ENCODE measurements at regions not wholly inside any gene's neighbourhood (a gene's known extent, or its start where the extent isn't known, plus 50 kb on each side); places are given as distances from the start of the nearest gene placed in this dataset.

DNA sequence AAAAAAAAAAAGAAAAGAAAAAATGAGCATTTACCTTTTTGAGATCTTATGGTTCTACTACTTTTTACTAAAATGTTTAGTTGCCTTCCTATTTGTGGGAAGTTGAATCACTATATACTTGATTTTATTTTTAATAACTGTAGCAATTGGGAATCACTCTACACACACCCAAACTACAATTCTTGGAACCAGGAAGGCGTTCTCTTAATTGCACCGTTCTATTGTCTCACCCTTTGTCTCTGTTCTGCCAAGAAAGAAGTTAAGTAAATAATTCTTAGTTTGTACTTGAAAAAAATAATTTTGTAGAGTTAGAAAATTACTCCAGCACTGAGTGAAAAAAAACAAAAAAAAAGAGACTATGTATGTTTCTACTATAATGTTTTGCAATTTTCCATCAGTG lies 62.7 kb downstream of the ATOH1 start:
- Histone ChIP-seq H3K27me3 (ENCODE audit: insufficient read depth, low read depth, low read length) (no peaks in the 10 kb centered on the region), H3K27ac (ENCODE audit: low read length) (no peak overlapping the region), H3K9me2 (ENCODE audit: insufficient read depth, low read length) (no peaks in the 10 kb centered on the region), H2AFZ (ENCODE audit: low read depth, low read length) (no peak overlapping the region), H3K36me3 (ENCODE audit: insufficient read depth, low read length) (no peaks in the 10 kb centered on the region), H3K9ac (ENCODE audit: low read length) (no peak overlapping the region), H3K4me3 (ENCODE audit: low read length) (no peak overlapping the region), H3K9me3 (ENCODE audit: low read length) (no peaks in the 10 kb centered on the region), H3F3A (ENCODE audit: insufficient read depth, low read length, poor library complexity, severe bottlenecking) (no peaks in the 10 kb centered on the region), H4K20me1 (ENCODE audit: insufficient read depth) (no peaks in the 10 kb centered on the region), H3K79me2 (replicated peaks; ENCODE audit: insufficient read depth, low read length) (no peaks in the 10 kb centered on the region), H3K4me2 (ENCODE audit: low read length) (no peak overlapping the region)
- TF ChIP-seq MXI1 (conservative IDR thresholded peaks at IDR 0.05; ENCODE audit: poor library complexity, severe bottlenecking) (no peak), EZH2 (IDR thresholded peaks at IDR 0.05; ENCODE audit: borderline replicate concordance, insufficient read depth, low read length, poor library complexity, severe bottlenecking) (no peak), POLR2AphosphoS5 (IDR thresholded peaks at IDR 0.05) (no peak), CTCF (IDR thresholded peaks at IDR 0.05; ENCODE audit: poor library complexity, severe bottlenecking) (no peak), RAD21 (conservative IDR thresholded peaks at IDR 0.05) (no peak), TAF1 (IDR thresholded peaks at IDR 0.05; ENCODE audit: low read depth) (no peak), SMC3 (conservative IDR thresholded peaks at IDR 0.05; ENCODE audit: poor library complexity) (no peak), EP300 (conservative IDR thresholded peaks at IDR 0.05; ENCODE audit: poor library complexity, severe bottlenecking) (no peak)
- TF ChIP-seq, protein P1, sequence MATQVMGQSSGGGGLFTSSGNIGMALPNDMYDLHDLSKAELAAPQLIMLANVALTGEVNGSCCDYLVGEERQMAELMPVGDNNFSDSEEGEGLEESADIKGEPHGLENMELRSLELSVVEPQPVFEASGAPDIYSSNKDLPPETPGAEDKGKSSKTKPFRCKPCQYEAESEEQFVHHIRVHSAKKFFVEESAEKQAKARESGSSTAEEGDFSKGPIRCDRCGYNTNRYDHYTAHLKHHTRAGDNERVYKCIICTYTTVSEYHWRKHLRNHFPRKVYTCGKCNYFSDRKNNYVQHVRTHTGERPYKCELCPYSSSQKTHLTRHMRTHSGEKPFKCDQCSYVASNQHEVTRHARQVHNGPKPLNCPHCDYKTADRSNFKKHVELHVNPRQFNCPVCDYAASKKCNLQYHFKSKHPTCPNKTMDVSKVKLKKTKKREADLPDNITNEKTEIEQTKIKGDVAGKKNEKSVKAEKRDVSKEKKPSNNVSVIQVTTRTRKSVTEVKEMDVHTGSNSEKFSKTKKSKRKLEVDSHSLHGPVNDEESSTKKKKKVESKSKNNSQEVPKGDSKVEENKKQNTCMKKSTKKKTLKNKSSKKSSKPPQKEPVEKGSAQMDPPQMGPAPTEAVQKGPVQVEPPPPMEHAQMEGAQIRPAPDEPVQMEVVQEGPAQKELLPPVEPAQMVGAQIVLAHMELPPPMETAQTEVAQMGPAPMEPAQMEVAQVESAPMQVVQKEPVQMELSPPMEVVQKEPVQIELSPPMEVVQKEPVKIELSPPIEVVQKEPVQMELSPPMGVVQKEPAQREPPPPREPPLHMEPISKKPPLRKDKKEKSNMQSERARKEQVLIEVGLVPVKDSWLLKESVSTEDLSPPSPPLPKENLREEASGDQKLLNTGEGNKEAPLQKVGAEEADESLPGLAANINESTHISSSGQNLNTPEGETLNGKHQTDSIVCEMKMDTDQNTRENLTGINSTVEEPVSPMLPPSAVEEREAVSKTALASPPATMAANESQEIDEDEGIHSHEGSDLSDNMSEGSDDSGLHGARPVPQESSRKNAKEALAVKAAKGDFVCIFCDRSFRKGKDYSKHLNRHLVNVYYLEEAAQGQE (IDR thresholded peaks at IDR 0.05; ENCODE audit: borderline replicate concordance), result no peak

DNA sequence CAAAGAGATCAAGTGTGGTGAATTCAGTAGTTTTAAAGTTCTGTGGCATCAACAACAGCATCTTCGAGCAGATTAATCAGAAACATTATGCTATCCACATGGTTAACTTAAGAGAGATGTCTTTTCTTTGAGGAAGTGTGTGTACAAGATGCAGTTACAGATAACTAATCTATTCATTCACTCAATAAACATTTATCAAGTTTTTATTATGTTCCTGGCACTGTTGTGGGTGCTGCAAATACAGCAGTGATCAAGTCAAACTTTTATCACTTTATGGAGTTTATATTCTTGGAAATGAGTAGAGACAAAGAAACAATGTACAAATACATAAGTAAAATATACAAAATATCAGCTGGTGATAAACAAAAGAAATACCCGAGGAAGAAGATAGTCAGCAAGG lies 66.4 kb downstream of the ATOH1 start:
- no peaks in the 10 kb centered on the region for H3K9me2 ChIP-seq (ENCODE audit: insufficient read depth, low read length)
- no peaks in the 10 kb centered on the region for H3K9me3 ChIP-seq (ENCODE audit: low read length)
- no peak overlapping the region for H3K4me2 ChIP-seq (ENCODE audit: low read length)
- TF ChIP-seq POLR2AphosphoS5 (IDR thresholded peaks at IDR 0.05) (no peak), RAD21 (conservative IDR thresholded peaks at IDR 0.05) (no peak), TAF1 (IDR thresholded peaks at IDR 0.05; ENCODE audit: low read depth) (no peak), EP300 (conservative IDR thresholded peaks at IDR 0.05; ENCODE audit: poor library complexity, severe bottlenecking) (no peak), CTCF (IDR thresholded peaks at IDR 0.05; ENCODE audit: poor library complexity, severe bottlenecking) (no peak), MXI1 (conservative IDR thresholded peaks at IDR 0.05; ENCODE audit: poor library complexity, severe bottlenecking) (no peak), EZH2 (IDR thresholded peaks at IDR 0.05; ENCODE audit: borderline replicate concordance, insufficient read depth, low read length, poor library complexity, severe bottlenecking) (no peak), SMC3 (conservative IDR thresholded peaks at IDR 0.05; ENCODE audit: poor library complexity) (no peak)
- TF ChIP-seq, protein P1 (IDR thresholded peaks at IDR 0.05; ENCODE audit: borderline replicate concordance), result no peak
- no peaks in the 10 kb centered on the region for H3K79me2 ChIP-seq (replicated peaks; ENCODE audit: insufficient read depth, low read length)
- no peaks in the 10 kb centered on the region for H3K27me3 ChIP-seq (ENCODE audit: insufficient read depth, low read depth, low read length)
- H4K20me1 ChIP-seq (ENCODE audit: insufficient read depth), result no peaks in the 10 kb centered on the region
- H3K4me3 ChIP-seq (ENCODE audit: low read length), result no peak overlapping the region
- H3K27ac ChIP-seq (ENCODE audit: low read length), result no peak overlapping the region
- no peak overlapping the region for H2AFZ ChIP-seq (ENCODE audit: low read depth, low read length)
- H3F3A ChIP-seq (ENCODE audit: insufficient read depth, low read length, poor library complexity, severe bottlenecking), result no peaks in the 10 kb centered on the region
- H3K9ac ChIP-seq (ENCODE audit: low read length), result no peak overlapping the region
- no peaks in the 10 kb centered on the region for H3K36me3 ChIP-seq (ENCODE audit: insufficient read depth, low read length)

All from neural cell (in vitro differentiated cells).